ENCODE measurements at regions not wholly inside any gene's neighbourhood (a gene's known extent, or its start where the extent isn't known, plus 50 kb on each side); places are given as distances from the start of the nearest gene placed in this dataset.

DNA sequence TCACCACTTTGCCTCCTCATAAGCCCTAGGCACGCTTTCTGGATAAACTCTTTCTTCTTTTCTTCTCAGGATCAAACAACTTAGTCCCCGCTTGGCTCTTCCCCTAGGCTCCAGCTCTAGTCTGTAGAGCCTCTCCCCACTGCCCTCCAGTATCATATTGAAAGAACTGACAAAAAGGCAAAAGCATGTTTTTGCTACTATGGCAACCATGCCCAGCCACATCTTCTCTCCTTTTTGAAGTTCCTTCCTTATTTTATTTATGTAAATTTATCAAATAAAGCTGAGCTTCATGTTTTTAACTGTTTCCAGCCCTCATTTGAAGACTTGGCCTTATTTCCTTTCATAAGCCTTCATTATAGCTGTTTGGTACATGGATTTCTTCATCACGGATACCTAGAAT, 86.0 kb upstream of the LIMCH1 start:
- no peaks in the 10 kb centered on the region for H3K9me2 ChIP-seq (replicated peaks; ENCODE audit: low read length)
- intact Hi-C loops (cut with micrococcal nuclease) = no loop called here
- H3K9ac ChIP-seq (ENCODE audit: low read length) = no peak overlapping the region
- BruUV-seq (replicated peaks) = no TSS peak
- ATAC-seq = no peak
- H3K27ac ChIP-seq (ENCODE audit: low read length) = no peak overlapping the region
- peaks cover 10% of the 10 kb centered on the region; the same call in 1 of the 2 replicates for H3K4me1 ChIP-seq (ENCODE audit: insufficient read depth, low read length)
- TF ChIP-seq EZH2 (IDR thresholded peaks at IDR 0.05; ENCODE audit: low read length, unreplicated experiment) (no peak), CTCF (conservative IDR thresholded peaks at IDR 0.05; ENCODE audit: low read depth, low read length) (no peak), EZH2phosphoT487 (IDR thresholded peaks at IDR 0.05; ENCODE audit: borderline replicate concordance, low read length) (no peak)
- POLR2A ChIA-PET (ENCODE audit: unreplicated experiment) = no interaction called here
- no peak overlapping the region for H2AFZ ChIP-seq (ENCODE audit: low read length)
- H3F3A ChIP-seq (ENCODE audit: low read length, unreplicated experiment) = no peaks in the 10 kb centered on the region
- CTCF ChIA-PET = no interaction called here
- H3K9me3 ChIP-seq (ENCODE audit: low read length) = no peaks in the 10 kb centered on the region
- H4K20me1 ChIP-seq (ENCODE audit: low read length) = no peaks in the 10 kb centered on the region
- no peaks in the 10 kb centered on the region for H3K27me3 ChIP-seq (ENCODE audit: low read length)
- no peak overlapping the region for H3K4me3 ChIP-seq (ENCODE audit: low read length)
- DNase-seq = no peak
- H3K79me2 ChIP-seq (ENCODE audit: low read length) = no peaks in the 10 kb centered on the region
- H3K4me2 ChIP-seq (ENCODE audit: low read length) = no peak overlapping the region
- no peaks in the 10 kb centered on the region for H3K36me3 ChIP-seq (ENCODE audit: low read depth, low read length)

GRCh38 chr4:41452484-41453225, 85.3 kb upstream of the LIMCH1 start:
- no peak for ATAC-seq
- H3K4me2 ChIP-seq (ENCODE audit: low read length) = no peak overlapping the region
- H3K27ac ChIP-seq (ENCODE audit: low read length) = no peak overlapping the region
- BruUV-seq (replicated peaks) = no TSS peak
- H3F3A ChIP-seq (ENCODE audit: low read length, unreplicated experiment) = no peaks in the 10 kb centered on the region
- H3K9ac ChIP-seq (ENCODE audit: low read length) = no peak overlapping the region
- no peaks in the 10 kb centered on the region for H3K36me3 ChIP-seq (ENCODE audit: low read depth, low read length)
- peaks cover 10% of the 10 kb centered on the region; the same call in 1 of the 2 replicates for H3K4me1 ChIP-seq (ENCODE audit: insufficient read depth, low read length)
- no peaks in the 10 kb centered on the region for H3K79me2 ChIP-seq (ENCODE audit: low read length)
- no peaks in the 10 kb centered on the region for H3K9me2 ChIP-seq (replicated peaks; ENCODE audit: low read length)
- intact Hi-C loops (cut with micrococcal nuclease) = no loop called here
- no peaks in the 10 kb centered on the region for H4K20me1 ChIP-seq (ENCODE audit: low read length)
- no peaks in the 10 kb centered on the region for H3K27me3 ChIP-seq (ENCODE audit: low read length)
- CTCF ChIA-PET = no interaction called here
- no peak overlapping the region for H2AFZ ChIP-seq (ENCODE audit: low read length)
- H3K4me3 ChIP-seq (ENCODE audit: low read length) = no peak overlapping the region
- no peak for TF ChIP-seq EZH2 (IDR thresholded peaks at IDR 0.05; ENCODE audit: low read length, unreplicated experiment)
- TF ChIP-seq EZH2phosphoT487 (IDR thresholded peaks at IDR 0.05; ENCODE audit: borderline replicate concordance, low read length) = no peak
- TF ChIP-seq CTCF (conservative IDR thresholded peaks at IDR 0.05; ENCODE audit: low read depth, low read length) = no peak
- POLR2A ChIA-PET (ENCODE audit: unreplicated experiment) = no interaction called here
- no peaks in the 10 kb centered on the region for H3K9me3 ChIP-seq (ENCODE audit: low read length)
- no peak for DNase-seq

- no peak overlapping the region for H3K4me2 ChIP-seq (ENCODE audit: low read length)
- H3K36me3 ChIP-seq (ENCODE audit: low read depth, low read length) = no peaks in the 10 kb centered on the region
- ATAC-seq (no peak), DNase-seq (no peak)
- H3K4me1 ChIP-seq (ENCODE audit: insufficient read depth, low read length) = peaks cover 10% of the 10 kb centered on the region; the same call in 1 of the 2 replicates
- H2AFZ ChIP-seq (ENCODE audit: low read length) = no peak overlapping the region
- no peaks in the 10 kb centered on the region for H4K20me1 ChIP-seq (ENCODE audit: low read length)
- H3K9ac ChIP-seq (ENCODE audit: low read length) = no peak overlapping the region
- TF ChIP-seq CTCF (conservative IDR thresholded peaks at IDR 0.05; ENCODE audit: low read depth, low read length) (no peak), EZH2 (IDR thresholded peaks at IDR 0.05; ENCODE audit: low read length, unreplicated experiment) (no peak), EZH2phosphoT487 (IDR thresholded peaks at IDR 0.05; ENCODE audit: borderline replicate concordance, low read length) (no peak)
- no TSS peak for BruUV-seq (replicated peaks)
- CTCF ChIA-PET = no interaction called here
- H3K9me3 ChIP-seq (ENCODE audit: low read length) = no peaks in the 10 kb centered on the region
- H3K4me3 ChIP-seq (ENCODE audit: low read length) = no peak overlapping the region
- intact Hi-C loops (cut with micrococcal nuclease) = no loop called here
- H3K27me3 ChIP-seq (ENCODE audit: low read length) = no peaks in the 10 kb centered on the region
- no peaks in the 10 kb centered on the region for H3K9me2 ChIP-seq (replicated peaks; ENCODE audit: low read length)
- H3K27ac ChIP-seq (ENCODE audit: low read length) = no peak overlapping the region
- H3K79me2 ChIP-seq (ENCODE audit: low read length) = no peaks in the 10 kb centered on the region
- POLR2A ChIA-PET (ENCODE audit: unreplicated experiment) = no interaction called here
- H3F3A ChIP-seq (ENCODE audit: low read length, unreplicated experiment) = no peaks in the 10 kb centered on the region
These were observed 83.5 kb upstream of the LIMCH1 start for GRCh38 chr4:41454423-41454822.

Measured in PC-3 (cell line).